HUES48 (cell line): ENCODE measurements at regions not wholly inside any gene's neighbourhood (a gene's known extent, or its start where the extent isn't known, plus 50 kb on each side); places are given as distances from the start of the nearest gene placed in this dataset.

Experiments
- H3K27ac ChIP-seq: one replicate; pipeline ENCODE4 v1.7.0; 2013; ENCODE audit warnings: low read depth, low read length, inconsistent platforms
- H3K27me3 ChIP-seq: 2 replicates; pipeline ENCODE4 v1.6.1; 2013; ENCODE audit warnings: mild to moderate bottlenecking, low read length; ENCODE audit not compliant: control insufficient read depth, insufficient read depth
- H3K36me3 ChIP-seq: 2 replicates; pipeline ENCODE4 v1.6.1; 2013; ENCODE audit warnings: low read length; ENCODE audit not compliant: control insufficient read depth, insufficient read depth
- H3K4me1 ChIP-seq: 2 replicates; pipeline ENCODE4 v1.6.1; 2013; ENCODE audit warnings: mild to moderate bottlenecking, low read length; ENCODE audit not compliant: control insufficient read depth, insufficient read depth
- H3K4me3 ChIP-seq: 2 replicates; pipeline ENCODE4 v1.5.1; 2013; ENCODE audit warnings: mild to moderate bottlenecking, low read depth, low read length
- H3K9ac ChIP-seq: 2 replicates; pipeline ENCODE4 v1.6.1; 2013; ENCODE audit warnings: mild to moderate bottlenecking, low read depth, low read length, moderate library complexity
- H3K9me3 ChIP-seq: 2 replicates; pipeline ENCODE4 v1.6.1; 2013; ENCODE audit warnings: low read length; ENCODE audit not compliant: control insufficient read depth, insufficient read depth

DNA sequence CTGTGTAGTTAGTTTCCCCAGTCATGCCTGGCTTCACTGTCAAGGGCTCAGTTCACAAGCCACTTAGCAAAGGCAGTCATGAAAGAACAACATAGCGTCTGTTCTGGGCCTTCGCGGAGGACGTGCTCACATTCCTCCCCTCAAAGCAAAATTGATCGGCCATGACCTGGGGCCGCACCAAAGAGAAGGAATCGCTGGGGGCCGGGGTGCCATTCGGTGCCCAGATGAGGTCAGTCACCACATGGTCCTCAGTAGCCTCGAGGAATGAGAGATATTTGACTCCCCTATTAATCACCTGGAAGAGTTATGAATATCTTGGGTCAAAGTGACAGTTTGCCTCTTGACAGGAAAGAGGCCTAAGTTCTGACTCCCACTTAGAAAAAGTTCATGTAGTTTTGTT lies 251.1 kb upstream of the JUN start:
- H3K27me3 ChIP-seq = no peaks in the 10 kb centered on the region
- no peak overlapping the region for H3K4me3 ChIP-seq
- no peaks in the 10 kb centered on the region for H3K36me3 ChIP-seq
- H3K9ac ChIP-seq = no peak overlapping the region
- no peaks in the 10 kb centered on the region for H3K4me1 ChIP-seq
- H3K27ac ChIP-seq = no peak overlapping the region
- no peaks in the 10 kb centered on the region for H3K9me3 ChIP-seq

DNA sequence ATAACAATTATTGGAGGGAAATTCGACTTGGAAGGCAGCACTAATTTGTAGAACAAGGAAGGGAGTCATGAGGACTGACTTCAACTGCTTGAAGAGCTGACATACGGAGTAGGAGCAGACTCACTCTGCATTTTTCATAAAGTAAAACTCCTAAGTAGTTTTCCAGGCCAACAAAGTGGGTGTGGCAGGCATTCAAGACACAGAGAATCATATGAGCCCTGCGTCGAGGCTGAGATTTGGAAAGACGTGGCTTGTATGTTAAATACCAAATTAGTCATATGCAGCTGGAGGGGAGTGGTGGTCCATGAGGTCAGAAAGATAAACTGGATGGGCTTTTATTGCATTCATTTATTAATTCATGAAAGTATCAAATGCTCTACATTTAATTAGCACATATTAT lies 255.7 kb upstream of the JUN start:
- Histone ChIP-seq H3K27me3 (no peaks in the 10 kb centered on the region), H3K27ac (no peak overlapping the region), H3K4me3 (no peak overlapping the region), H3K36me3 (no peaks in the 10 kb centered on the region), H3K9ac (no peak overlapping the region), H3K4me1 (no peaks in the 10 kb centered on the region), H3K9me3 (no peaks in the 10 kb centered on the region)

DNA sequence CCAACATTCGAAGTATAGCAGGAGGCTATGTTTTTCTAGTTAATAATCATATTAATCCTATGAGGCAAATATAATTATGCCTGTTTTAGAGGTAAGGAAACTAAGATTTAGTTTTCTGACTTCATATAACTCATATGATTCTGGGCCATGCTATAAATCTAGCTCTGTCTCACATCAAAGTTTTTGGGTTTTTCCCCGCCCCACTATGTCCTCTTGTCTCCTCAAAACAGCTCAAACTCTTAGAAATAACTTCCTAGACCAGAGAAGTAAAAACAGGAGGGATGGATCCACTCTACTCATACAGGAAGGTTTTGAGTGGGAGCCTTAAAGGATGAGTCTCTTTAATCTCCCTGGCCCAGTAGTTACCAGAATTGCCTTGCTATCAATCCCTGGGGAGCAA lies 256.4 kb upstream of the FGGY start:
- Histone ChIP-seq H3K4me3 (no peak overlapping the region), H3K4me1 (no peaks in the 10 kb centered on the region), H3K9ac (no peak overlapping the region), H3K27me3 (no peaks in the 10 kb centered on the region), H3K27ac (no peak overlapping the region), H3K36me3 (no peaks in the 10 kb centered on the region), H3K9me3 (no peaks in the 10 kb centered on the region)

DNA sequence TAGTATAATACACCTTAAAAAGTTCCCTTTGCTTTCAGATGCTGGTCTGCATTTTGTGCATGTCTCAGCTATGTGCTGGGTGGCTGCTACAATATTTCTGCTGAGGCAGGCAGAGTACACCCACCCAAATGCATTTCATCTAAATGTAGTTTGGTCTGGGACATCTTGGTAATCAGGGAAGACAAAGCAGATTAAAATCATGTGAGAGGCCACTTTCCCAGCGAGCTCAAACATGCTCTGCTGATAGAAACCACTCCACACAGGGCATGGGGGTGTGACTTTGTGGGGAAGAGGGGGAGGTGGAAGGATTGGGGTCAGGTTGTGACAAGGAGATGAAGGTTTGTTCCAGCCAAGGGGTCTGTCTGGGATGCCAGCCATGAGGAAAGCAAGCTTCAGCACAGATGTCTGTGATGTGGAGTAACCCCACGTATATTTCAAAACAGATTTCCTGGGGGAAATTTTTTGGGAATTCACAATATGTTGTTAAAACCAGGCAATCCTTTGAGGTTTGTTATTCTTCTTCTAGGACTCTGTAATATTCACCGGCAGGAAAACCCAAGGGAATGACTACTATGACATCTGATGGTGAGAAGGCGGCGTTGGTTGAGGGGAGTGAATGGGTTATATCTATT lies 255.1 kb upstream of the FGGY start:
- no peak overlapping the region for H3K9ac ChIP-seq
- H3K36me3 ChIP-seq = no peaks in the 10 kb centered on the region
- H3K4me3 ChIP-seq = no peak overlapping the region
- H3K27ac ChIP-seq = no peak overlapping the region
- H3K9me3 ChIP-seq = no peaks in the 10 kb centered on the region
- H3K4me1 ChIP-seq = peaks cover 7% of the 10 kb centered on the region; the same call in 1 of the 2 replicates
- no peaks in the 10 kb centered on the region for H3K27me3 ChIP-seq

DNA sequence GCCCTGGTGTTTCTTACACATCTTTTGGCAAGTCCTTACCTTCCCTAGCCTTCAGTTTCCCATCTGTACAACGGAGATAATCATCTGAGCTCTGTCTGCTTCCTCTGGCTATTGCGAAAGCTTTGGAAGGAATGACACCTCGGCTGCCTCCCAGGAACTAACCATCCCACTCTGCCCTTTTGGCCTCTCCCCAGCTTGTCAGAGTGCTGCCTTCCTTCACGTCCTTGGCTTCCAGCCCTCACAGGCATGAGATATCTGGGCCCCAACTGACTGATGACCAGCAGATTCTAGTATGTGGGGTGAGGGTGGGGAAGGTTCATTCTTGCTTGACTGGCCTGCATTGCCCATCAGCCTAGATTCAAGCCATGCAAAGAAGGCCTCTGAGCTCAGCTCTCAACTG lies 253.1 kb upstream of the FGGY start:
- Histone ChIP-seq H3K27me3 (no peaks in the 10 kb centered on the region), H3K27ac (no peak overlapping the region), H3K4me3 (no peak overlapping the region)

DNA sequence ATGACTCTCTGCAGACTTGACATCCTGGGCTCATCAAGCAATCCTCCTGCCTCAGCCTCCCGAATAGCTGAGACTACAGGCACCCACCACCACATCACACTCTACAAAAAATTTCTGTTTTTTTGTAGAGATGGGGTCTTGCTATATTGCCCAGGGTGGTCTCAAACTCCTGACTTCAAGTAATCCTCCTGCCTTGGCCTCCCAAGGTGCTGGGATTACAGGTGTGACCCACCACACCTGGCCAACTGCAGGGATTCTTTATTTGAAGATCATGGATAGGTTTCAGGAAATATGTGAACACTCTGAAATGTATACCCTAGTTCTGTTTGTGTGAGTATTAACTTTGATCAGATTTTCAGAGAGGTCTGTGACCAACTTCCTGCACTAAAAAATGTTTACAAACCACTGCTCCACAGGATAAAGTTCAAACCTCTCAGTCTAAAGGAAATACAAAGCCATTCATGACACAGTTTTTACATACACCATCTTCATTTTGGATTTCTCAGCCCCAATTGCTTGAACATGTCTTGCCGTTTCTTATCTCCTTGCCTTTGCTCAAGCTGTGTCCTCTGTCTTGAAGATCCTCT lies 252.3 kb upstream of the FGGY start:
- H3K9ac ChIP-seq = no peak overlapping the region
- H3K9me3 ChIP-seq = no peaks in the 10 kb centered on the region
- H3K27ac ChIP-seq = no peak overlapping the region
- H3K27me3 ChIP-seq = no peaks in the 10 kb centered on the region
- H3K4me3 ChIP-seq = no peak overlapping the region
- peaks cover 9% of the 10 kb centered on the region; the same call in 1 of the 2 replicates for H3K4me1 ChIP-seq
- no peaks in the 10 kb centered on the region for H3K36me3 ChIP-seq

More for the DNA sequence above, 253.1 kb upstream of the FGGY start:
- no peaks in the 10 kb centered on the region for H3K36me3 ChIP-seq
- H3K9ac ChIP-seq = no peak overlapping the region
- H3K4me1 ChIP-seq = peaks cover 9% of the 10 kb centered on the region; the same call in 1 of the 2 replicates
- H3K9me3 ChIP-seq = no peaks in the 10 kb centered on the region

DNA sequence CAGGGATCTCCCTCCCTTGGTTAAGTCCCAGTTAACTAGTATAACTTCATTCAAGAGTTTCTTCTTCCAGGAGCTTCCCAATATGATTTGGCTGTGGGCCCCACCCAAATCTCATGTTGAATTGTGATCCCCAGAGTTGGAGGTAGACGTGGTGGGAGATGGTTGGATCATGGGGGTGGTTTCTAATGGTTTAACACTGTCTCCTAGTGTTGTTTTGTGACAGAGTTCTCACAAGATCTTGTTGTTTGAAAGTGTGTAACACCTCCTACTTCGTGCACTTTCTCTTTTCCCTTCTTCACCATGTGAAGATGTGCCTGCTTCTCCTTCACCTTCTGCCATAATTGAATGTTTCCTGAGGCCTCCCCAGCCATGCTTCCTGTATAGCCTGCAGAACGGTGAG lies 251.8 kb upstream of the FGGY start:
- Histone ChIP-seq H3K27me3 (no peaks in the 10 kb centered on the region), H3K4me1 (peaks cover 9% of the 10 kb centered on the region; the same call in 1 of the 2 replicates), H3K36me3 (no peaks in the 10 kb centered on the region), H3K27ac (no peak overlapping the region), H3K9me3 (no peaks in the 10 kb centered on the region), H3K9ac (no peak overlapping the region), H3K4me3 (no peak overlapping the region)

DNA sequence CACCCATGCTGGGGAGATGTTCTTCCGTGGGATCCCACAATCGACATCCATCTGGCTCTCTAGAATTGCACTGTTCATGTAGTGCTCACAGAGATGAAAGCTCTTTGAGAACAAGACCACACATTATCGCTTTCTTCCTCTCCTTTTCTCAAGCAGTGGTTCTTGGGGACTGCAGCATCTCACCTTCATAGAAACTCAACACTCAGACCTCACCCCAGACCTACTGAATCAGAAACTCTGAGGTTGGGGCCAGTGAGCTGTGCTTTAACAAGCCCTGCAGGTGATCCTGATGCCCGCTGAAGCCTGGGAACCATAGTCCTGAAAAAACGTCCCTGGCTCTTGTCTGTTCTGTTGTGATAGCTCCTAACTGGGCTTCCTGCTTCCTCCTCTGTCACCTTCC lies 251.3 kb upstream of the FGGY start:
- Histone ChIP-seq H3K4me1 (peaks cover 9% of the 10 kb centered on the region; the same call in 1 of the 2 replicates), H3K36me3 (no peaks in the 10 kb centered on the region), H3K9ac (no peak overlapping the region), H3K4me3 (no peak overlapping the region), H3K27ac (no peak overlapping the region), H3K27me3 (no peaks in the 10 kb centered on the region), H3K9me3 (no peaks in the 10 kb centered on the region)

DNA sequence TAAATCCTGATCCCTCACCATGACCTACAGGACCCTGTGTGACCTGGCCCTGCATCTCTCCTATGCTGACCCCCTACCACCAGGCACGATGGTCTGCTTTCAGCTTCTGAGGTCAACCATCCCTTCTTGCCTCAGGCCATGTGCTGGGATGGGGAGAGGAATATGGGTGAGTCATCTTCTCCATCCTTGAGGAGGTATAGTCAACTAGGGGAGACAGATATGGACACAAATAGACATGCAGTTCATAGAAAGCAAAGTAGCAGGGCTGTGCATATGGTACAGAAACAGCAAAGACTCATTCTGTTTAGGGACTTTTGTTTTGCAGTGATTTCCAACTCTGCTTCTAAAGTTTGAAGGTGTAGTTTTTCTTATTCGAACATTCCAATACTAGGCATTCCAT lies 250.8 kb upstream of the FGGY start:
- H3K4me1 ChIP-seq = peaks cover 9% of the 10 kb centered on the region; the same call in 1 of the 2 replicates
- H3K27me3 ChIP-seq = no peaks in the 10 kb centered on the region
- no peaks in the 10 kb centered on the region for H3K36me3 ChIP-seq
- no peak overlapping the region for H3K27ac ChIP-seq
- no peak overlapping the region for H3K4me3 ChIP-seq
- no peaks in the 10 kb centered on the region for H3K9me3 ChIP-seq
- no peak overlapping the region for H3K9ac ChIP-seq

DNA sequence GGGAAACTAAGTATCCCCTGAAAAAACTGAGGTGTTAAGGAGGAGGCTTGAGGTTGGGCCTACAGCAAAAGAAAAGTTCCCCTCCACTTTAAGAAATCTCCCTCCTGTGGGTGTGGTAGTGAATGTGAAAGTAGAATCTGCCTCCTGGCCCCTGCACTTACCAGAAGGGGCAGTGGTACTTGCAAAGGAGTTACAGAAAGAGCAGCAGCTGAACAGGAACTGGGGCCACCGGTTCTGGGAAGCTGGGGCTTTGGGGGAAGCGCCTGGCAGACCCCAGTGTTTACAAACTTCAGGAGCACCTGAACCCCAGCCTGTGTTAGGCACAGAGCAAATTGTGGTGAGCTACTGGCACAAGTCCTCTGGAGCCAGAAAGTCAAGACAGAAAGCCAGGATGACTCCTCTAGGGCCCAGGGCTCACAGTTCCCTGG lies 250.2 kb upstream of the FGGY start:
- Histone ChIP-seq H3K27ac (no peak overlapping the region), H3K9ac (no peak overlapping the region), H3K4me3 (no peak overlapping the region), H3K4me1 (peaks cover 9% of the 10 kb centered on the region; the same call in 1 of the 2 replicates), H3K36me3 (no peaks in the 10 kb centered on the region), H3K27me3 (no peaks in the 10 kb centered on the region), H3K9me3 (no peaks in the 10 kb centered on the region)

DNA sequence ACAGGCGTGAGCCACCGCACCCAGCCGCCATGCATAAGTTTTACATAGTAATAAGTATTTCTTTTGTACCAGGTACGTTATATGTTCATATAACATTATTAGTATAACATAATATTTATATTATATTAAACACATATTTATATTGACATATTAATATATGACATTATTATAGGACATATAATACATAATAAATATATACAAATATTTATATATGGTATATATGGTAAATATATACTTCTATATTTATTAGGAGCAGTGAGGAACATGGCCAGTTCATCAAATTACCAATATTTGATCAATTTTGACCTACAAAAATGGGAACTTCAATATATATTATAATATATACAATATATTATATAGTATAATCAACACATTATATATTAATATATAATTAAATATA lies 245.9 kb upstream of the FGGY start:
- Histone ChIP-seq H3K9ac (no peak overlapping the region), H3K27ac (no peak overlapping the region), H3K9me3 (no peaks in the 10 kb centered on the region), H3K4me3 (no peak overlapping the region), H3K4me1 (peaks cover 9% of the 10 kb centered on the region; the same call in 1 of the 2 replicates), H3K27me3 (no peaks in the 10 kb centered on the region), H3K36me3 (no peaks in the 10 kb centered on the region)
